HCT116 (cell line): ENCODE measurements at regions not wholly inside any gene's neighbourhood (a gene's known extent, or its start where the extent isn't known, plus 50 kb on each side); places are given as distances from the start of the nearest gene placed in this dataset.

Source experiments
- ATAC-seq: fragments of 200-7000 bp; cut with Tn5 transposase; 2 replicates; pipeline ENCODE4 v1.9.1; 2020; ENCODE audit warnings: mild to moderate bottlenecking, moderate library complexity
- BruUV-seq: library from RNA; stranded (reverse); fragments of 400-500 nt; replicated peaks from 2 replicates; lab custom pipeline; 2021; lab: Mats Ljungman, UMichigan
- CTCF ChIA-PET: fragments of 300-600 bp; sonication (Branson Sonifier 250); formaldehyde crosslinking; loops from one replicate; lab custom pipeline; 2021; ENCODE audit warnings: antibody characterized with exemption; lab: Charles Lee
- POLR2A ChIA-PET: fragments of 300-600, 350-600 bp; sonication (Branson Sonifier 250); formaldehyde crosslinking; loops from one replicate; lab custom pipeline; 2021; ENCODE audit warnings: antibody characterized with exemption; lab: Charles Lee
- RAD21 ChIA-PET, 2 experiments: fragments of 300-600 bp; sonication (Branson Sonifier 250); formaldehyde crosslinking; loops; one replicate each; lab custom pipeline; 2023; ENCODE audit warnings: low total read pairs in 2 of 2; ENCODE audit not compliant: uncharacterized antibody in 2 of 2, unreplicated experiment in 2 of 2, low non-redundant PET in 1 of 2; lab: Charles Lee
- DNase-seq: peaks from one replicate; pipeline ENCODE4 v3.0.0-alpha.2; 2010; ENCODE audit warnings: low read depth, low spot score
- H2AFZ ChIP-seq: fragments of 200-600 bp; shearing (Covaris generic), sonication (generic); 2 replicates; pipeline ENCODE4 v1.6.1; 2017; ENCODE audit warnings: low read depth, mixed run types, mixed read lengths, antibody characterized with exemption, low read length; ENCODE audit not compliant: poor library complexity, severe bottlenecking
- H3K27ac ChIP-seq: 2 replicates; pipeline ENCODE4 v1.5.1; 2012; ENCODE audit warnings: low read depth, low read length
- H3K27me3 ChIP-seq: fragments of 200-600 bp; sonication (generic); 2 replicates; pipeline ENCODE4 v1.6.1; 2016; ENCODE audit warnings: mixed run types, low read length, mixed read lengths; ENCODE audit not compliant: insufficient read depth
- H3K36me3 ChIP-seq, 2 experiments: fragments of 200-500 bp in 1 of 2; fragments of 200-600 bp in 1 of 2; sonication (Bioruptor generic) in 1 of 2; sonication (generic) in 1 of 2; 2 replicates each; pipeline versions ENCODE4 v1.5.1 to v1.6.1; 2014 to 2016; ENCODE audit warnings: low read length in 2 of 2, inconsistent platforms in 1 of 2, mixed read lengths in 1 of 2, mixed run types in 1 of 2; ENCODE audit not compliant: insufficient read depth in 2 of 2, control insufficient read depth in 1 of 2
- H3K4me1 ChIP-seq, 2 experiments: fragments of 200-600 bp in 1 of 2; sonication (generic) in 1 of 2; 2 replicates each; pipeline versions ENCODE4 v1.5.1 to v1.6.1; 2012 to 2017; ENCODE audit warnings: low read length in 2 of 2, inconsistent platforms in 1 of 2, mild to moderate bottlenecking in 1 of 2, mixed read lengths in 1 of 2, mixed run types in 1 of 2, moderate library complexity in 1 of 2; ENCODE audit not compliant: insufficient read depth in 2 of 2, control insufficient read depth in 1 of 2
- H3K4me2 ChIP-seq: fragments of 200-600 bp; sonication (generic); 2 replicates; pipeline ENCODE4 v1.6.1; 2017; ENCODE audit warnings: mixed run types, low read length, mixed read lengths
- H3K4me3 ChIP-seq, 2 experiments: fragments of 200-600 bp in 1 of 2; sonication (generic) in 1 of 2; replicated peaks in 1 of 2; 2 replicates each; pipeline ENCODE4 v1.5.1; 2011 to 2016; ENCODE audit warnings: low read length in 2 of 2, control low read depth in 1 of 2, low read depth in 1 of 2, mild to moderate bottlenecking in 1 of 2, mixed read lengths in 1 of 2, mixed run types in 1 of 2
- H3K79me2 ChIP-seq: fragments of 200-600 bp; sonication (generic); 2 replicates; pipeline ENCODE4 v1.6.1; 2017; ENCODE audit warnings: mild to moderate bottlenecking, mixed run types, low read length, moderate library complexity, mixed read lengths; ENCODE audit not compliant: insufficient read depth
- H3K9ac ChIP-seq: fragments of 200-600 bp; sonication (generic); 2 replicates; pipeline ENCODE4 v1.6.1; 2016; ENCODE audit warnings: low read length, mixed read lengths
- H3K9me2 ChIP-seq: fragments of 200-600 bp; sonication (generic), shearing (Covaris generic); 2 replicates; pipeline ENCODE4 v1.6.1; 2017; ENCODE audit warnings: mixed run types, mild to moderate bottlenecking, moderate library complexity; ENCODE audit not compliant: insufficient read depth
- H3K9me3 ChIP-seq, 2 experiments: fragments of 200-500 bp in 1 of 2; fragments of 200-600 bp in 1 of 2; sonication (Bioruptor generic) in 1 of 2; sonication (generic) in 1 of 2; 2 replicates each; pipeline ENCODE4 v1.6.1; 2014 to 2017; ENCODE audit warnings: low read length in 2 of 2, mixed read lengths in 2 of 2, inconsistent platforms in 1 of 2, low read depth in 1 of 2, mild to moderate bottlenecking in 1 of 2, mixed run types in 1 of 2, moderate library complexity in 1 of 2; ENCODE audit not compliant: control insufficient read depth in 1 of 2, insufficient read depth in 1 of 2
- H4K20me1 ChIP-seq: fragments of 200-600 bp; sonication (generic), shearing (Covaris generic); 2 replicates; pipeline ENCODE4 v1.6.1; 2017; ENCODE audit warnings: mixed run types, mild to moderate bottlenecking, moderate library complexity; ENCODE audit not compliant: insufficient read depth
- CEBPB ChIP-seq: IDR thresholded peaks from 2 replicates; pipeline ENCODE4 v1.6.1; 2012; ENCODE audit warnings: low read depth
- ELF1 ChIP-seq: IDR thresholded peaks from 2 replicates; pipeline ENCODE4 v1.6.1; 2012; ENCODE audit warnings: low read depth, borderline replicate concordance
- EZH2 ChIP-seq: fragments of 200-600 bp; sonication (generic); IDR thresholded peaks from 2 replicates; pipeline ENCODE4 v1.6.1; 2017; ENCODE audit warnings: antibody characterized with exemption, mixed run types
- FOSL1 ChIP-seq: IDR thresholded peaks from 2 replicates; pipeline ENCODE4 v1.6.1; 2012; ENCODE audit warnings: low read depth
- JUND ChIP-seq: IDR thresholded peaks from 2 replicates; pipeline ENCODE4 v1.6.1; 2012
- POLR2A ChIP-seq: IDR thresholded peaks from 2 replicates; pipeline ENCODE4 v1.7.0; 2011; ENCODE audit warnings: borderline replicate concordance; ENCODE audit not compliant: insufficient read depth, insufficient read length; ENCODE audit errors: extremely low read depth
- POLR2AphosphoS5 ChIP-seq: IDR thresholded peaks from 2 replicates; pipeline ENCODE4 v1.6.1; 2011; ENCODE audit warnings: mild to moderate bottlenecking, low read depth, low read length, moderate library complexity
- SIN3A ChIP-seq: IDR thresholded peaks from 2 replicates; pipeline ENCODE4 v1.6.1; 2012; ENCODE audit warnings: low read depth
- SRF ChIP-seq: IDR thresholded peaks from 2 replicates; pipeline ENCODE4 v1.6.1; 2012; ENCODE audit warnings: low read depth
- ZFX ChIP-seq: fragments of 450-650 bp; IDR thresholded peaks from 2 replicates; pipeline ENCODE4 v1.6.1; 2017
- intact Hi-C: fragments of 100-400 bp; cut with micrococcal nuclease; formaldehyde crosslinking; loops from 2 replicates; pipeline ENCODE4 v1.10.0; 2022
- TF ChIP-seq, protein P1 (sequence below), 3 experiments: fragments of 200-600 bp in 1 of 3; sonication (generic) in 1 of 3; IDR thresholded peaks in 2 of 3; conservative IDR thresholded peaks in 1 of 3; 2 replicates each; pipeline ENCODE4 v1.5.1; 2012 to 2017; ENCODE audit warnings: low read depth in 2 of 3, low read length in 2 of 3, antibody characterized with exemption in 1 of 3, borderline replicate concordance in 1 of 3, control low read depth in 1 of 3, mild to moderate bottlenecking in 1 of 3, mixed read lengths in 1 of 3, mixed run types in 1 of 3, moderate library complexity in 1 of 3; ENCODE audit not compliant: insufficient read depth in 1 of 3
- TF ChIP-seq, protein P2 (sequence below): IDR thresholded peaks from 2 replicates; pipeline ENCODE4 v1.6.1; 2012
- TF ChIP-seq, protein P3 (sequence below): IDR thresholded peaks from 2 replicates; pipeline ENCODE4 v1.6.1; 2012; ENCODE audit warnings: low read depth
- TF ChIP-seq, protein P4 (sequence below): IDR thresholded peaks from 2 replicates; pipeline ENCODE4 v1.6.1; 2012

DNA sequence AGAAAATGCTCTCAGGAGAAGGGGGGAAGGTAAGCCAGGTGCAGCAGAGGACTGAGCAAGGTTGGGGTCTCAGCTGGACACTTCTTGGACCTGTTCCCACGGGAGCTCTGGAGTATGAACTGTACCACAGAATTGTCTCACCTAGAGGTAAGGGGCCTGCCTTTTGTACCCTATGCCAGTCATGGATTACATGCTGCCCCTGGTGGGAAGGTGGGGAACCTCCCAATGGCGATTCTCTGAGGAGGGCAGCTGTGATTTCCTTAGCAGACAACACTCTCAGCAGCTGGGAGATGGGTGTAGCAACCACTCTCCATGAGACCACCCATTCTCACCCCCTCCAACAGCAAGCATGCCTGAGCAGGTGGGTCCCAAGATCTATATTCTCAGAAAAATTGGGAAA is 329.4 kb upstream of the CTNNB1 start:
- H3K79me2 ChIP-seq: no peaks in the 10 kb centered on the region
- peak; percentile 78 for ATAC-seq
- no peaks in the 10 kb centered on the region for H3K9me2 ChIP-seq
- H3K27ac ChIP-seq: no peak overlapping the region
- no peak overlapping the region for H3K4me3 ChIP-seq
- DNase-seq: no peak
- H3K4me1 ChIP-seq: no peaks in the 10 kb centered on the region
- TF ChIP-seq, protein P1, sequence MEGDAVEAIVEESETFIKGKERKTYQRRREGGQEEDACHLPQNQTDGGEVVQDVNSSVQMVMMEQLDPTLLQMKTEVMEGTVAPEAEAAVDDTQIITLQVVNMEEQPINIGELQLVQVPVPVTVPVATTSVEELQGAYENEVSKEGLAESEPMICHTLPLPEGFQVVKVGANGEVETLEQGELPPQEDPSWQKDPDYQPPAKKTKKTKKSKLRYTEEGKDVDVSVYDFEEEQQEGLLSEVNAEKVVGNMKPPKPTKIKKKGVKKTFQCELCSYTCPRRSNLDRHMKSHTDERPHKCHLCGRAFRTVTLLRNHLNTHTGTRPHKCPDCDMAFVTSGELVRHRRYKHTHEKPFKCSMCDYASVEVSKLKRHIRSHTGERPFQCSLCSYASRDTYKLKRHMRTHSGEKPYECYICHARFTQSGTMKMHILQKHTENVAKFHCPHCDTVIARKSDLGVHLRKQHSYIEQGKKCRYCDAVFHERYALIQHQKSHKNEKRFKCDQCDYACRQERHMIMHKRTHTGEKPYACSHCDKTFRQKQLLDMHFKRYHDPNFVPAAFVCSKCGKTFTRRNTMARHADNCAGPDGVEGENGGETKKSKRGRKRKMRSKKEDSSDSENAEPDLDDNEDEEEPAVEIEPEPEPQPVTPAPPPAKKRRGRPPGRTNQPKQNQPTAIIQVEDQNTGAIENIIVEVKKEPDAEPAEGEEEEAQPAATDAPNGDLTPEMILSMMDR (IDR thresholded peaks at IDR 0.05 in 2 of 3, conservative IDR thresholded peaks at IDR 0.05 in 1 of 3; ENCODE audit: borderline replicate concordance in 1 of 3, insufficient read depth in 1 of 3, low read depth in 2 of 3, low read length in 2 of 3): peak in 2 of 3 experiments; percentile 37 to 45; a peak in 3 of 6 replicates
- TF ChIP-seq, protein P2, sequence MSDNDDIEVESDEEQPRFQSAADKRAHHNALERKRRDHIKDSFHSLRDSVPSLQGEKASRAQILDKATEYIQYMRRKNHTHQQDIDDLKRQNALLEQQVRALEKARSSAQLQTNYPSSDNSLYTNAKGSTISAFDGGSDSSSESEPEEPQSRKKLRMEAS: no peak
- TF ChIP-seq POLR2A (no peak), FOSL1 (no peak)
- TF ChIP-seq, all 23 proteins: peak for 1
- RAD21 ChIA-PET: no interaction called here
- intact Hi-C loops: no loop called here
- BruUV-seq: no TSS peak
- Histone ChIP-seq H4K20me1 (no peaks in the 10 kb centered on the region), H3K36me3 (no peaks in the 10 kb centered on the region), H3K27me3 (peaks cover 26% of the 10 kb centered on the region; the same call in 1 of the 2 replicates), H2AFZ (no peak overlapping the region), H3K9me3 (no peaks in the 10 kb centered on the region), H3K9ac (no peak overlapping the region), H3K4me2 (no peak overlapping the region)
- POLR2A ChIA-PET: no interaction called here
- CTCF ChIA-PET: no interaction called here

DNA sequence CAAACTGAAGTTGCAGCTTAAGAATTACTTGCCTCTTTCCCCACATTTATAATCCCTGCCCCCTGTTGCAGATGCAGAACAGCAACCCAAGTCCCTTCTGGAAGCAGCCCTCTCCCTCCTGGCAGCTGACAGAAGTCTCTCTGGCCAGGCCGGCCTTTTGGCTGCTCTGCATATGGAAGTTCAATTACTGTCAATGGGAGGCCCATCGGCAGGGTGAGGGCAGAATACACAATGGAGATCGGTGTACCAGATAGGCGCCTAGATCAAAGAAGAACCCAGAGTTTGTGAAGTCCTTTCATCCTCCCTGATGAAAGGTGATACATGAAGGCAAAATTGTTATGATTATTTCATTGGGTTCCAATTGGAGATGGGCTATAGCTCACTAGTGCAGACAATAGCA is 327.9 kb upstream of the CTNNB1 start:
- no peaks in the 10 kb centered on the region for H3K9me3 ChIP-seq
- H3K36me3 ChIP-seq: no peaks in the 10 kb centered on the region
- H4K20me1 ChIP-seq: no peaks in the 10 kb centered on the region
- H3K9ac ChIP-seq: no peak overlapping the region
- intact Hi-C loops: no loop called here
- no peak for ATAC-seq
- no peaks in the 10 kb centered on the region for H3K79me2 ChIP-seq
- TF ChIP-seq SIN3A (no peak), POLR2AphosphoS5 (no peak), ELF1 (no peak), EZH2 (no peak), CEBPB (no peak), JUND (no peak), SRF (no peak), ZFX (no peak), POLR2A (no peak)
- TF ChIP-seq, protein P2: no peak
- TF ChIP-seq, protein P3, sequence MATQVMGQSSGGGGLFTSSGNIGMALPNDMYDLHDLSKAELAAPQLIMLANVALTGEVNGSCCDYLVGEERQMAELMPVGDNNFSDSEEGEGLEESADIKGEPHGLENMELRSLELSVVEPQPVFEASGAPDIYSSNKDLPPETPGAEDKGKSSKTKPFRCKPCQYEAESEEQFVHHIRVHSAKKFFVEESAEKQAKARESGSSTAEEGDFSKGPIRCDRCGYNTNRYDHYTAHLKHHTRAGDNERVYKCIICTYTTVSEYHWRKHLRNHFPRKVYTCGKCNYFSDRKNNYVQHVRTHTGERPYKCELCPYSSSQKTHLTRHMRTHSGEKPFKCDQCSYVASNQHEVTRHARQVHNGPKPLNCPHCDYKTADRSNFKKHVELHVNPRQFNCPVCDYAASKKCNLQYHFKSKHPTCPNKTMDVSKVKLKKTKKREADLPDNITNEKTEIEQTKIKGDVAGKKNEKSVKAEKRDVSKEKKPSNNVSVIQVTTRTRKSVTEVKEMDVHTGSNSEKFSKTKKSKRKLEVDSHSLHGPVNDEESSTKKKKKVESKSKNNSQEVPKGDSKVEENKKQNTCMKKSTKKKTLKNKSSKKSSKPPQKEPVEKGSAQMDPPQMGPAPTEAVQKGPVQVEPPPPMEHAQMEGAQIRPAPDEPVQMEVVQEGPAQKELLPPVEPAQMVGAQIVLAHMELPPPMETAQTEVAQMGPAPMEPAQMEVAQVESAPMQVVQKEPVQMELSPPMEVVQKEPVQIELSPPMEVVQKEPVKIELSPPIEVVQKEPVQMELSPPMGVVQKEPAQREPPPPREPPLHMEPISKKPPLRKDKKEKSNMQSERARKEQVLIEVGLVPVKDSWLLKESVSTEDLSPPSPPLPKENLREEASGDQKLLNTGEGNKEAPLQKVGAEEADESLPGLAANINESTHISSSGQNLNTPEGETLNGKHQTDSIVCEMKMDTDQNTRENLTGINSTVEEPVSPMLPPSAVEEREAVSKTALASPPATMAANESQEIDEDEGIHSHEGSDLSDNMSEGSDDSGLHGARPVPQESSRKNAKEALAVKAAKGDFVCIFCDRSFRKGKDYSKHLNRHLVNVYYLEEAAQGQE: no peak
- TF ChIP-seq, protein P4, sequence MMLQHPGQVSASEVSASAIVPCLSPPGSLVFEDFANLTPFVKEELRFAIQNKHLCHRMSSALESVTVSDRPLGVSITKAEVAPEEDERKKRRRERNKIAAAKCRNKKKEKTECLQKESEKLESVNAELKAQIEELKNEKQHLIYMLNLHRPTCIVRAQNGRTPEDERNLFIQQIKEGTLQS: no peak
- no TSS peak for BruUV-seq
- H3K9me2 ChIP-seq: 0 out of 2 replicates have a peak, but pooled peaks cover 3% of the 10 kb centered on the region
- no peaks in the 10 kb centered on the region for H3K4me1 ChIP-seq
- ChIA-PET POLR2A (no interaction called here), CTCF (no interaction called here), RAD21 (no interaction called here)
- no peak for DNase-seq
- H3K27me3 ChIP-seq: peaks cover 26% of the 10 kb centered on the region; the same call in 1 of the 2 replicates
- no peak overlapping the region for H3K4me3 ChIP-seq
- H2AFZ ChIP-seq: no peak overlapping the region
- H3K27ac ChIP-seq: no peak overlapping the region
- no peak overlapping the region for H3K4me2 ChIP-seq
